Chondrocyte (in vitro differentiated cells): ENCODE measurements at regions not wholly inside any gene's neighbourhood (a gene's known extent, or its start where the extent isn't known, plus 50 kb on each side); places are given as distances from the start of the nearest gene placed in this dataset.

Experiments
- DNase-seq: peaks from one replicate; pipeline ENCODE4 v3.0.0; 2021; ENCODE audit warnings: mixed read lengths, low spot score
- H3K27ac Mint-ChIP-seq: one replicate; pipeline ENCODE4 v1.8.0; 2021; ENCODE audit warnings: mild to moderate bottlenecking, moderate library complexity, mixed read lengths; ENCODE audit not compliant: unreplicated experiment
- H3K27me3 Mint-ChIP-seq: 2 replicates; pipeline ENCODE4 v1.8.0; 2021; ENCODE audit warnings: low read depth, mixed read lengths
- H3K36me3 Mint-ChIP-seq: 2 replicates; pipeline ENCODE4 v1.8.0; 2021; ENCODE audit warnings: low read depth, mixed read lengths
- H3K4me1 Mint-ChIP-seq: 2 replicates; pipeline ENCODE4 v1.8.0; 2021; ENCODE audit warnings: low read depth, mild to moderate bottlenecking, mixed read lengths
- H3K4me3 Mint-ChIP-seq: one replicate; pipeline ENCODE4 v1.8.0; 2021; ENCODE audit warnings: mild to moderate bottlenecking, moderate library complexity, mixed read lengths; ENCODE audit not compliant: unreplicated experiment
- H3K9me3 Mint-ChIP-seq: 2 replicates; pipeline ENCODE4 v1.8.0; 2021; ENCODE audit warnings: low read depth, mixed read lengths
- TF ChIP-seq, protein P1 (sequence below): fragments of 200-600 bp; sonication (generic); IDR thresholded peaks from 2 replicates; pipeline ENCODE4 v1.5.0; 2021; ENCODE audit warnings: antibody characterized with exemption, mild to moderate bottlenecking, moderate library complexity

DNA sequence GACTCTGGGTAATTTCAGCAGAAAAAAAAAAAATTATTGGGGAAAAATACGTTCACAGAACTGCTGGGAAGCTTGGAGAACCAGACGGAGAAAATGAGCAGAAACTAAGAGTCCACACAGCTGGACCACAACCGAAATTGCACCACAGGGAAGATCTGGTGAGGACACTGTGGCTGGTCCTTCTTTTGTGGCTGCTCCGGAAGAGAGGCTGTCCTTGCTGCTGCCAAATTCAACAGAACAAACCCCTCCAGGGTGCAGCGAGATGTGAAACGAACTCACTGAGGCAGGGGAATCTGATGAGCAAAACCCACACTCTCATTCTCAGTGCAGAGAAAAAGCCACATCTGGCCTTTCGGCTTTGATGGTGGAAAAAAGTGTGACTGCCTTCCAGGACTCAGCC lies 200.0 kb downstream of the ACTL7B start:
- TF ChIP-seq, protein P1, sequence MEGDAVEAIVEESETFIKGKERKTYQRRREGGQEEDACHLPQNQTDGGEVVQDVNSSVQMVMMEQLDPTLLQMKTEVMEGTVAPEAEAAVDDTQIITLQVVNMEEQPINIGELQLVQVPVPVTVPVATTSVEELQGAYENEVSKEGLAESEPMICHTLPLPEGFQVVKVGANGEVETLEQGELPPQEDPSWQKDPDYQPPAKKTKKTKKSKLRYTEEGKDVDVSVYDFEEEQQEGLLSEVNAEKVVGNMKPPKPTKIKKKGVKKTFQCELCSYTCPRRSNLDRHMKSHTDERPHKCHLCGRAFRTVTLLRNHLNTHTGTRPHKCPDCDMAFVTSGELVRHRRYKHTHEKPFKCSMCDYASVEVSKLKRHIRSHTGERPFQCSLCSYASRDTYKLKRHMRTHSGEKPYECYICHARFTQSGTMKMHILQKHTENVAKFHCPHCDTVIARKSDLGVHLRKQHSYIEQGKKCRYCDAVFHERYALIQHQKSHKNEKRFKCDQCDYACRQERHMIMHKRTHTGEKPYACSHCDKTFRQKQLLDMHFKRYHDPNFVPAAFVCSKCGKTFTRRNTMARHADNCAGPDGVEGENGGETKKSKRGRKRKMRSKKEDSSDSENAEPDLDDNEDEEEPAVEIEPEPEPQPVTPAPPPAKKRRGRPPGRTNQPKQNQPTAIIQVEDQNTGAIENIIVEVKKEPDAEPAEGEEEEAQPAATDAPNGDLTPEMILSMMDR = no peak
- H3K4me1 Mint-ChIP-seq = no peaks in the 10 kb centered on the region
- H3K4me3 Mint-ChIP-seq = no peak overlapping the region
- DNase-seq = no peak
- peaks cover 4% of the 10 kb centered on the region for H3K36me3 Mint-ChIP-seq
- peaks cover 19% of the 10 kb centered on the region for H3K9me3 Mint-ChIP-seq
- no peak overlapping the region for H3K27ac Mint-ChIP-seq
- peaks cover 26% of the 10 kb centered on the region for H3K27me3 Mint-ChIP-seq

DNA sequence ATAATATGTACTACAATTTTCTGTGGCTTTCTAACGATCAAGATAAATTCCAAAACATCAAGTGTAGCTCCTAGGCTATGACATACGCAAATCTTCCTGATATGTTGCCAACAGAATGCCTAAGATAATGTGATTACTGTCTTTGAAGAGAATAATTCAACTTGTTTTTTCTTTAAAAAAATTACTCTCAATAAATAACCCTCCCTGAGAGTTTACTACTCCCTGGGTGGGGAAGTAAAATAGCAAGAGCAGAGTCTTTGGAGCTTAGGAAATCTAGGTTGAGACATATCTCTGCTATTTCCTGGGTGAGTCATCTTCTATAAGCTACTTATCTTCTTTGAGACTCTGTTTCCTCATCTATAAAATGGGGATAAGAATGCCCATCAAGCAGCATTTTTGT lies 201.2 kb downstream of the ACTL7B start:
- Mint-ChIP-seq H3K36me3 (peaks cover 4% of the 10 kb centered on the region), H3K27ac (no peak overlapping the region), H3K4me3 (no peak overlapping the region), H3K4me1 (no peaks in the 10 kb centered on the region), H3K27me3 (peaks cover 33% of the 10 kb centered on the region), H3K9me3 (peaks cover 10% of the 10 kb centered on the region)
- TF ChIP-seq, protein P1 = no peak
- no peak for DNase-seq

DNA sequence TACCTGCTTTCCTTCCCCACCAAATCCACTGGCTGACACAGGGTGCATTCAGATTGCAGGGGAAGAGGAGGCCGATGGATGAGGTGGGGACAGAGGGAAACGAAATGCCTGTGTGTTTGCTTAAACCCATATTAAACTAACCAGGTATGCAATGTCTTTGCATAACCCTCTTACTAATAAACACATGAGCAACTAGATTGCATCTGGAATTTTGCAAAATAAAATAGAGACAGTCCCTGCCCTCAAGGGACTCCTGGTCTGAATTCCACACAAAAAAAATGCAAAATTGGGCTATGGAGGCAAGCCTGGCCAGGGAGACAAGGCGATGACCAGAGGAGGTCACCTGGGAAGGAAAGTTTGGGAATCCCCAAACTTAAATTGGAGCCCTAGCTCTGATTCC lies 202.9 kb downstream of the ACTL7B start:
- TF ChIP-seq, protein P1 = no peak
- H3K36me3 Mint-ChIP-seq = no peaks in the 10 kb centered on the region
- no peak overlapping the region for H3K27ac Mint-ChIP-seq
- no peaks in the 10 kb centered on the region for H3K4me1 Mint-ChIP-seq
- no peaks in the 10 kb centered on the region for H3K9me3 Mint-ChIP-seq
- no peak overlapping the region for H3K4me3 Mint-ChIP-seq
- DNase-seq = no peak
- peaks cover 36% of the 10 kb centered on the region for H3K27me3 Mint-ChIP-seq

DNA sequence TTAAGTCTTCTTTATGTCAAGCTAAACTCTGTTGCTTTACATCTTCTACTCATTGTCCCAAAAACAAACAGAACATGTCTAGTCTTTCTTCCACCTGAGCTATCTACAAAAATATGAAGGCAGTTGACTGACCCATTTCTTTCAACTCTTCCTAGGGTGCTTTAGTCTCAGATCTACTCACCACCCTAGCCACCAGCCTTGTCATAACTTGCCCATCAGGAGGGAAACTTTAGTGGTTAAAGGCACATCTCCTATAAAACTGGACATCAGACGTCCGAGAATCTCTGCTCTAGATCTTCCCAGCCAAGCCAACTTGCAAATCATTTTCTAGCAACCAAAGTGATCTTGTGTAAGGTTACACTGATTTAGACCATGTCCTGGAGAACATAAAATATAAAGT lies 205.0 kb downstream of the ACTL7B start:
- Mint-ChIP-seq H3K27ac (no peak overlapping the region), H3K9me3 (no peaks in the 10 kb centered on the region), H3K36me3 (no peaks in the 10 kb centered on the region), H3K4me3 (no peak overlapping the region), H3K4me1 (no peaks in the 10 kb centered on the region), H3K27me3 (peaks cover 30% of the 10 kb centered on the region)
- TF ChIP-seq, protein P1 = no peak
- DNase-seq = no peak

DNA sequence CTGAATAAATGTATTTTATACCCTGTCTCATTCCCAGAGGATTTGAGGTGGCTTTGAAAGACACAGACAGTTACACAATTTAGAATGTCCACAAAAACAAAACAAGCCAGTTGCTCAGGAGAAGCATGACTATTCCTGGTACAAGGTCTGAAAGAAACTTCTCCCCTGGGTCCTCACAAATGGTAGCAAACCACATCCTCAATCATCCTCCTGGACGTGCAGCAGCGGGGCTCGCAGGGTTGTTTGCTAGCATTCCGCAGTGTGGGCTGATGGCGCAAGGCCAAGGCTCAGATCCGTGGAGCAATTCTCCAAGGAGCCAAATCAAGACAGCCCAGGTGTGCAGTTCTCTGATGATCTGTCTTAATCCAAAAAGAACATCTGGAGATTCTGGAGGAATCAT lies 210.3 kb downstream of the ACTL7B start:
- Mint-ChIP-seq H3K27ac (no peak overlapping the region), H3K4me1 (no peaks in the 10 kb centered on the region), H3K4me3 (no peak overlapping the region), H3K27me3 (peaks cover 32% of the 10 kb centered on the region), H3K36me3 (peaks cover 1% of the 10 kb centered on the region), H3K9me3 (no peaks in the 10 kb centered on the region)
- TF ChIP-seq, protein P1 = no peak
- no peak for DNase-seq
